Bronchial epithelial cell (primary cell): ENCODE measurements at regions not wholly inside any gene's neighbourhood (a gene's known extent, or its start where the extent isn't known, plus 50 kb on each side); places are given as distances from the start of the nearest gene placed in this dataset.

Experiments
- DNase-seq: peaks from one replicate; pipeline ENCODE4 v3.0.0-alpha.2; 2010; ENCODE audit warnings: low read depth
- FAIRE-seq: peaks from 2 replicates; lab custom pipeline; 2011; peaks lifted over from hg19 to GRCh38; lab: Jason Lieb, UNC
- H3K27me3 ChIP-seq: 2 replicates; pipeline ENCODE4 v1.5.1; 2011; ENCODE audit warnings: low read length; ENCODE audit not compliant: control insufficient read depth, insufficient read depth
- H3K36me3 ChIP-seq: 2 replicates; pipeline ENCODE4 v1.5.1; 2011; ENCODE audit warnings: low read length; ENCODE audit not compliant: control insufficient read depth, insufficient read depth
- H3K4me3 ChIP-seq: 2 replicates; pipeline ENCODE4 v1.5.1; 2011; ENCODE audit warnings: mild to moderate bottlenecking, low read depth, low read length, control low read depth
- CTCF ChIP-seq: IDR thresholded peaks from 2 replicates; pipeline ENCODE4 v1.5.1; 2011; ENCODE audit warnings: mild to moderate bottlenecking, moderate library complexity, low read length, control low read depth, inconsistent platforms; ENCODE audit not compliant: insufficient read depth, severe bottlenecking

- H3K36me3 ChIP-seq, result no peaks in the 10 kb centered on the region
- FAIRE-seq, result no peak
- H3K27me3 ChIP-seq, result no peaks in the 10 kb centered on the region
- no peak for DNase-seq
- H3K4me3 ChIP-seq, result no peak overlapping the region
- no peak for TF ChIP-seq CTCF
Observed at GRCh38 chr15:98397419-98397818, 250.9 kb upstream of the IGF1R start.

GRCh38 chr15:98398056-98398455, 250.3 kb upstream of the IGF1R start:
- Histone ChIP-seq H3K4me3 (no peak overlapping the region), H3K27me3 (no peaks in the 10 kb centered on the region), H3K36me3 (no peaks in the 10 kb centered on the region)
- no peak for FAIRE-seq
- DNase-seq, result no peak
- TF ChIP-seq CTCF, result no peak

GRCh38 chr15:98398886-98399285, 249.5 kb upstream of the IGF1R start:
- no peak for FAIRE-seq
- no peak for TF ChIP-seq CTCF
- no peak for DNase-seq
- no peaks in the 10 kb centered on the region for H3K27me3 ChIP-seq
- no peak overlapping the region for H3K4me3 ChIP-seq
- no peaks in the 10 kb centered on the region for H3K36me3 ChIP-seq

- DNase-seq, result no peak
- TF ChIP-seq CTCF, result no peak
- Histone ChIP-seq H3K27me3 (no peaks in the 10 kb centered on the region), H3K4me3 (no peak overlapping the region), H3K36me3 (no peaks in the 10 kb centered on the region)
- peak; percentile 23 for FAIRE-seq
Observed at GRCh38 chr15:98400120-98400519, 248.2 kb upstream of the IGF1R start.

GRCh38 chr15:98401029-98401428, 247.3 kb upstream of the IGF1R start:
- FAIRE-seq, result no peak
- Histone ChIP-seq H3K4me3 (no peak overlapping the region), H3K27me3 (no peaks in the 10 kb centered on the region), H3K36me3 (no peaks in the 10 kb centered on the region)
- no peak for DNase-seq
- no peak for TF ChIP-seq CTCF

- H3K27me3 ChIP-seq, result no peaks in the 10 kb centered on the region
- no peak for TF ChIP-seq CTCF
- no peak overlapping the region for H3K4me3 ChIP-seq
- FAIRE-seq (no peak), DNase-seq (no peak)
- H3K36me3 ChIP-seq, result no peaks in the 10 kb centered on the region
Observed at GRCh38 chr15:98402486-98402885, 245.9 kb upstream of the IGF1R start.
